Kidney (tissue), 13 donors: ENCODE measurements at regions not wholly inside any gene's neighbourhood (a gene's known extent, or its start where the extent isn't known, plus 50 kb on each side); places are given as distances from the start of the nearest gene placed in this dataset.
A peak's percentile ranks its signal among the peaks of the same experiment; 100 is the strongest.

Experiments used
- DNase-seq, 5 donors: peaks; one replicate each; pipeline ENCODE4 v3.0.0-alpha.2; 2013 to 2020
- FAIRE-seq: peaks from 2 replicates; lab custom pipeline; 2012; peaks lifted over from hg19 to GRCh38; lab: Jason Lieb, UNC
- H3K27ac ChIP-seq, 2 donors: one replicate each; pipeline ENCODE4 v1.7.0; 2013; ENCODE audit warnings: low read depth in 2 of 2, low read length in 2 of 2, inconsistent platforms in 1 of 2
- H3K27me3 ChIP-seq: one replicate; pipeline ENCODE4 v1.7.1; 2013; ENCODE audit warnings: low read length, inconsistent platforms; ENCODE audit not compliant: control insufficient read depth, insufficient read depth
- H3K36me3 ChIP-seq, 3 donors: one replicate each; pipeline versions ENCODE4 v1.7.0 to v1.7.1; 2013; ENCODE audit warnings: low read length in 3 of 3, control low read depth in 1 of 3, inconsistent platforms in 1 of 3; ENCODE audit not compliant: insufficient read depth in 3 of 3, control insufficient read depth in 2 of 3
- H3K4me1 ChIP-seq, 3 donors: one replicate each; pipeline versions ENCODE4 v1.7.0 to v1.7.1; 2013; ENCODE audit warnings: low read length in 3 of 3, inconsistent platforms in 1 of 3, low read depth in 1 of 3; ENCODE audit not compliant: control insufficient read depth in 2 of 3, insufficient read depth in 2 of 3
- H3K4me3 ChIP-seq, 3 donors: one replicate each; pipeline versions ENCODE4 v1.7.0 to v1.8.1; 2013; ENCODE audit warnings: low read length in 3 of 3, control low read depth in 1 of 3, inconsistent platforms in 1 of 3
- H3K9ac ChIP-seq, 3 donors: one replicate each; pipeline versions ENCODE4 v1.7.0 to v1.7.1; 2013; ENCODE audit warnings: low read length in 3 of 3, control low read depth in 1 of 3, inconsistent platforms in 1 of 3
- H3K9me3 ChIP-seq, 3 donors: one replicate each; pipeline versions ENCODE4 v1.7.0 to v1.7.1; 2013; ENCODE audit warnings: low read length in 3 of 3, control low read depth in 1 of 3, inconsistent platforms in 1 of 3; ENCODE audit not compliant: control insufficient read depth in 2 of 3, insufficient read depth in 1 of 3
- CTCF ChIP-seq: IDR thresholded peaks from 3 replicates; pipeline ENCODE4 v1.5.1; 2012; ENCODE audit warnings: mild to moderate bottlenecking, moderate library complexity, borderline replicate concordance; ENCODE audit not compliant: insufficient read depth; ENCODE audit errors: extremely low read depth
- intact Hi-C: fragments of 100-400 bp; cut with DNase I; formaldehyde crosslinking; loops from one replicate; pipeline ENCODE4 v1.11.1; 2022
- donor health status: control.
- donor health status: control.
- donor health status: control.
- donor health status: control.
- donor health status: control.
- donor health status: DM: yes; HTN: yes; CAD: no.
- donor health status: Normal renal cell carcinoma (clear cell type).

GRCh38 chr15:95431518-95431917 lies 899.0 kb upstream of the NR2F2 start:
- H3K27me3 ChIP-seq: no peaks in the 10 kb centered on the region
- peak overlapping the region in 1 of 2 donors; percentile 8 for H3K27ac ChIP-seq
- no peaks in the 10 kb centered on the region for H3K36me3 ChIP-seq
- H3K4me3 ChIP-seq: no peak overlapping the region
- no peak for TF ChIP-seq CTCF
- no peaks in the 10 kb centered on the region for H3K4me1 ChIP-seq
- FAIRE-seq (no peak), DNase-seq (no peak)
- H3K9me3 ChIP-seq: no peaks in the 10 kb centered on the region
- intact Hi-C loops: no loop called here
- no peak overlapping the region for H3K9ac ChIP-seq

- Histone ChIP-seq H3K4me1 (no peaks in the 10 kb centered on the region), H3K9me3 (no peaks in the 10 kb centered on the region), H3K27ac (no peak overlapping the region), H3K27me3 (no peaks in the 10 kb centered on the region), H3K4me3 (no peak overlapping the region), H3K9ac (no peak overlapping the region), H3K36me3 (no peaks in the 10 kb centered on the region)
- intact Hi-C loops: no loop called here
- no peak for TF ChIP-seq CTCF
- DNase-seq: no peak
- no peak for FAIRE-seq
These were observed 897.6 kb upstream of the NR2F2 start for GRCh38 chr15:95432878-95433405.

GRCh38 chr15:95439922-95440376 lies 890.6 kb upstream of the NR2F2 start:
- H3K27me3 ChIP-seq: no peaks in the 10 kb centered on the region
- peak overlapping the region in 1 of 2 donors; percentile 76 for H3K27ac ChIP-seq
- TF ChIP-seq CTCF: no peak
- H3K4me1 ChIP-seq: peaks cover 0 to 3% (median 0%) of the 10 kb centered on the region in 3 donors
- no peaks in the 10 kb centered on the region for H3K9me3 ChIP-seq
- intact Hi-C loops: no loop called here
- no peak for DNase-seq
- no peak for FAIRE-seq
- no peaks in the 10 kb centered on the region for H3K36me3 ChIP-seq
- H3K4me3 ChIP-seq: no peak overlapping the region
- H3K9ac ChIP-seq: no peak overlapping the region

GRCh38 chr15:95440712-95441111 lies 889.8 kb upstream of the NR2F2 start:
- TF ChIP-seq CTCF: no peak
- intact Hi-C loops: no loop called here
- H3K9me3 ChIP-seq: no peaks in the 10 kb centered on the region
- H3K4me3 ChIP-seq: no peak overlapping the region
- peaks cover 0 to 3% (median 0%) of the 10 kb centered on the region in 3 donors for H3K4me1 ChIP-seq
- H3K27me3 ChIP-seq: no peaks in the 10 kb centered on the region
- H3K36me3 ChIP-seq: no peaks in the 10 kb centered on the region
- no peak overlapping the region for H3K9ac ChIP-seq
- DNase-seq (peak in 4 of 5 donors; percentile 27 to 83 (median 64)), FAIRE-seq (no peak)
- H3K27ac ChIP-seq: peak overlapping the region in 1 of 2 donors; percentile 76
